DMS53 (cell line): ENCODE measurements at regions not wholly inside any gene's neighbourhood (a gene's known extent, or its start where the extent isn't known, plus 50 kb on each side); places are given as distances from the start of the nearest gene placed in this dataset.
"Not testable (repeated sequence)": the region's sequence is repeated elsewhere in the genome, so short reads cannot be mapped to it uniquely, and the experiment has no call there.

Experiments
- DNase-seq: peaks from one replicate; lab custom pipeline; 2025; lab: John Stamatoyannopoulos, UW

- no peak for DNase-seq
Measured at GRCh38 chr10:64320448-64320847, 799.2 kb downstream of the REEP3 start.

GRCh38 chr10:64329510-64329909 lies 808.3 kb downstream of the REEP3 start:
- no peak for DNase-seq

GRCh38 chr10:64332551-64332950 lies 811.4 kb downstream of the REEP3 start:
- DNase-seq: no peak

- no peak for DNase-seq
Measured at GRCh38 chr10:64334084-64334483, 812.9 kb downstream of the REEP3 start.

- no peak for DNase-seq
Measured at GRCh38 chr10:64344211-64344610, 823.0 kb downstream of the REEP3 start.

- DNase-seq: no peak
Measured at GRCh38 chr10:64345856-64346255, 824.7 kb downstream of the REEP3 start.

- no peak for DNase-seq
Measured at GRCh38 chr10:64346389-64346788, 825.2 kb downstream of the REEP3 start.

- no peak for DNase-seq
Measured at GRCh38 chr10:64350665-64351064, 829.5 kb downstream of the REEP3 start.

- no peak for DNase-seq
Measured at GRCh38 chr10:64358907-64359306, 837.7 kb downstream of the REEP3 start.

- DNase-seq: not testable (repeated sequence)
Measured at GRCh38 chr10:64360240-64360639, 839.0 kb downstream of the REEP3 start.

- DNase-seq: no peak
Measured at GRCh38 chr10:64363687-64364086, 842.5 kb downstream of the REEP3 start.

GRCh38 chr10:64365663-64366062 lies 844.5 kb downstream of the REEP3 start:
- DNase-seq: no peak

GRCh38 chr10:64368298-64368697 lies 847.1 kb downstream of the REEP3 start:
- DNase-seq: no peak

GRCh38 chr10:64369885-64370773 lies 848.9 kb downstream of the REEP3 start:
- no peak for DNase-seq

- DNase-seq: no peak
Measured at GRCh38 chr10:64374346-64374745, 853.1 kb downstream of the REEP3 start.

- DNase-seq: peak; percentile 13
Measured at GRCh38 chr10:64376167-64376566, 855.0 kb downstream of the REEP3 start.

- peak; percentile 60 for DNase-seq
Measured at GRCh38 chr10:64379898-64380297, 858.7 kb downstream of the REEP3 start.

GRCh38 chr10:64385355-64385754 lies 864.2 kb downstream of the REEP3 start:
- DNase-seq: no peak

GRCh38 chr10:64394744-64395143 lies 873.5 kb downstream of the REEP3 start:
- DNase-seq: no peak

- peak; percentile 6 for DNase-seq
Measured at GRCh38 chr10:64396105-64396708, 875.0 kb downstream of the REEP3 start.

- no peak for DNase-seq
Measured at GRCh38 chr10:64397125-64397524, 875.9 kb downstream of the REEP3 start.

- DNase-seq: no peak
Measured at GRCh38 chr10:64408391-64409183, 887.4 kb downstream of the REEP3 start.

GRCh38 chr10:64409349-64409748 lies 888.1 kb downstream of the REEP3 start:
- no peak for DNase-seq
